ENCODE measurements at regions not wholly inside any gene's neighbourhood (a gene's known extent, or its start where the extent isn't known, plus 50 kb on each side); places are given as distances from the start of the nearest gene placed in this dataset.
"Not testable (repeated sequence)": the region's sequence is repeated elsewhere in the genome, so short reads cannot be mapped to it uniquely, and the experiment has no call there.

- DNase-seq: not testable (repeated sequence)
Observed at GRCh38 chr4:123684937-123685336, 288.3 kb downstream of the SPRY1 start.

GRCh38 chr4:123695531-123695930, 298.9 kb downstream of the SPRY1 start:
- DNase-seq: not testable (repeated sequence)

- no peak for DNase-seq
Observed at GRCh38 chr4:123696687-123697086, 300.1 kb downstream of the SPRY1 start.

GRCh38 chr4:123698556-123698955, 302.0 kb downstream of the SPRY1 start:
- no peak for DNase-seq

- DNase-seq: no peak
Observed at GRCh38 chr4:123699880-123700771, 303.5 kb downstream of the SPRY1 start.

GRCh38 chr4:123701131-123701575, 304.6 kb downstream of the SPRY1 start:
- DNase-seq: no peak

- no peak for DNase-seq
Observed at GRCh38 chr4:123705419-123705818, 308.8 kb downstream of the SPRY1 start.

GRCh38 chr4:123706973-123707372, 310.4 kb downstream of the SPRY1 start:
- DNase-seq: no peak

GRCh38 chr4:123708902-123709301, 312.3 kb downstream of the SPRY1 start:
- no peak for DNase-seq

GRCh38 chr4:123709336-123709735, 312.7 kb downstream of the SPRY1 start:
- DNase-seq: no peak

GRCh38 chr4:123731035-123731434, 334.4 kb downstream of the SPRY1 start:
- no peak for DNase-seq

- no peak for DNase-seq
Observed at GRCh38 chr4:123737156-123737555, 340.6 kb downstream of the SPRY1 start.

GRCh38 chr4:123739806-123740205, 343.2 kb downstream of the SPRY1 start:
- DNase-seq: no peak

GRCh38 chr4:123740236-123740635, 343.6 kb downstream of the SPRY1 start:
- no peak for DNase-seq

GRCh38 chr4:123741906-123742305, 345.3 kb downstream of the SPRY1 start:
- DNase-seq: no peak

- DNase-seq: no peak
Observed at GRCh38 chr4:123743848-123744247, 347.3 kb downstream of the SPRY1 start.

- DNase-seq: no peak
Observed at GRCh38 chr4:123744664-123745290, 348.2 kb downstream of the SPRY1 start.

GRCh38 chr4:123747016-123747415, 350.4 kb downstream of the SPRY1 start:
- no peak for DNase-seq

- DNase-seq: no peak
Observed at GRCh38 chr4:123748806-123749205, 352.2 kb downstream of the SPRY1 start.

- DNase-seq: no peak
Observed at GRCh38 chr4:123749383-123749782, 352.8 kb downstream of the SPRY1 start.

GRCh38 chr4:123750044-123750443, 353.4 kb downstream of the SPRY1 start:
- no peak for DNase-seq

- no peak for DNase-seq
Observed at GRCh38 chr4:123755655-123756054, 359.1 kb downstream of the SPRY1 start.

GRCh38 chr4:123767806-123768205, 371.2 kb downstream of the SPRY1 start:
- DNase-seq: no peak

GRCh38 chr4:123770884-123771283, 374.3 kb downstream of the SPRY1 start:
- DNase-seq: no peak

Measured in CD4-positive, alpha-beta T cell treated with Interleukin-21 for 1 hour (primary cell).